H9 (cell line): ENCODE measurements at regions not wholly inside any gene's neighbourhood (a gene's known extent, or its start where the extent isn't known, plus 50 kb on each side); places are given as distances from the start of the nearest gene placed in this dataset.

Experiments
- DNase-seq: peaks from one replicate; pipeline ENCODE4 v3.0.0-alpha.2; 2017
- H2AFZ ChIP-seq: one replicate; pipeline ENCODE4 v1.6.1; 2013; ENCODE audit warnings: mild to moderate bottlenecking, low read length, control low read depth, moderate library complexity
- H2AK5ac ChIP-seq: 2 replicates; pipeline ENCODE4 v1.6.1; 2013; ENCODE audit warnings: low read length, control low read depth, mixed read lengths; ENCODE audit not compliant: insufficient read length
- H2BK120ac ChIP-seq: one replicate; pipeline ENCODE4 v1.6.1; 2013; ENCODE audit warnings: low read depth, mild to moderate bottlenecking, low read length, control low read depth, inconsistent platforms; ENCODE audit not compliant: poor library complexity, severe bottlenecking
- H2BK12ac ChIP-seq: 2 replicates; pipeline ENCODE4 v1.6.1; 2013; ENCODE audit warnings: low read length, control low read depth, mixed read lengths, low read depth; ENCODE audit not compliant: insufficient read length
- H2BK15ac ChIP-seq: 2 replicates; pipeline ENCODE4 v1.6.1; 2013; ENCODE audit warnings: low read depth, low read length, control low read depth
- H2BK20ac ChIP-seq: one replicate; pipeline ENCODE4 v1.6.1; 2013; ENCODE audit warnings: low read depth, mild to moderate bottlenecking, low read length, control low read depth, inconsistent platforms; ENCODE audit not compliant: poor library complexity, severe bottlenecking
- H2BK5ac ChIP-seq: 2 replicates; pipeline ENCODE4 v1.6.1; 2013; ENCODE audit warnings: low read length, control low read depth, mixed read lengths; ENCODE audit not compliant: insufficient read length
- H3K14ac ChIP-seq: 2 replicates; pipeline ENCODE4 v1.6.1; 2013; ENCODE audit warnings: low read length, control low read depth; ENCODE audit not compliant: insufficient read depth
- H3K18ac ChIP-seq: 2 replicates; pipeline ENCODE4 v1.6.1; 2013; ENCODE audit warnings: low read depth, mild to moderate bottlenecking, mixed read lengths, low read length, control low read depth; ENCODE audit not compliant: insufficient read length
- H3K23ac ChIP-seq: 2 replicates; pipeline ENCODE4 v1.6.1; 2013; ENCODE audit warnings: low read length, control low read depth, mixed read lengths, low read depth; ENCODE audit not compliant: insufficient read length
- H3K23me2 ChIP-seq: 2 replicates; pipeline ENCODE4 v1.6.1; 2013; ENCODE audit warnings: low read depth, mild to moderate bottlenecking, mixed read lengths, low read length, control low read depth; ENCODE audit not compliant: insufficient read length, poor library complexity, severe bottlenecking
- H3K27ac ChIP-seq: 2 replicates; pipeline ENCODE4 v1.5.1; 2013; ENCODE audit warnings: low read length, control low read depth, mixed read lengths, low read depth; ENCODE audit not compliant: insufficient read length
- H3K27me3 ChIP-seq: 2 replicates; pipeline ENCODE4 v1.6.1; 2013; ENCODE audit warnings: low read length, control low read depth, inconsistent platforms; ENCODE audit not compliant: insufficient read depth
- H3K4ac ChIP-seq: 2 replicates; pipeline ENCODE4 v1.6.1; 2013; ENCODE audit warnings: low read depth, mild to moderate bottlenecking, control low read depth, inconsistent platforms, low read length, moderate library complexity
- H3K4me1 ChIP-seq: 2 replicates; pipeline ENCODE4 v1.6.1; 2013; ENCODE audit warnings: low read length, control low read depth, inconsistent platforms; ENCODE audit not compliant: insufficient read depth
- H3K4me2 ChIP-seq: 2 replicates; pipeline ENCODE4 v1.6.1; 2013; ENCODE audit warnings: low read length, control low read depth, mixed read lengths; ENCODE audit not compliant: insufficient read length, insufficient read depth
- H3K56ac ChIP-seq: 2 replicates; pipeline ENCODE4 v1.6.1; 2013; ENCODE audit warnings: low read depth, mild to moderate bottlenecking, mixed read lengths, low read length, control low read depth; ENCODE audit not compliant: insufficient read length
- H3K79me1 ChIP-seq: 2 replicates; pipeline ENCODE4 v1.6.1; 2013; ENCODE audit warnings: low read depth, mild to moderate bottlenecking, moderate library complexity, low read length, control low read depth, inconsistent platforms; ENCODE audit not compliant: insufficient read depth, poor library complexity, severe bottlenecking
- H3K79me2 ChIP-seq: 2 replicates; pipeline ENCODE4 v1.6.1; 2013; ENCODE audit warnings: low read length, control low read depth, inconsistent platforms; ENCODE audit not compliant: insufficient read depth
- H3K9ac ChIP-seq: 2 replicates; pipeline ENCODE4 v1.6.1; 2013; ENCODE audit warnings: low read length, control low read depth, mixed read lengths; ENCODE audit not compliant: insufficient read length; ENCODE audit errors: extremely low read depth
- H3K9me3 ChIP-seq: one replicate; pipeline ENCODE4 v1.6.1; 2013; ENCODE audit warnings: low read depth, low read length, inconsistent platforms; ENCODE audit not compliant: control insufficient read depth
- H3T11ph ChIP-seq: one replicate; pipeline ENCODE4 v1.6.1; 2013; ENCODE audit warnings: mild to moderate bottlenecking, low read length, control low read depth, inconsistent platforms
- H4K20me1 ChIP-seq: one replicate; pipeline ENCODE4 v1.6.1; 2013; ENCODE audit not compliant: control insufficient read depth, insufficient read length, insufficient read depth
- H4K5ac ChIP-seq: 2 replicates; pipeline ENCODE4 v1.6.1; 2013; ENCODE audit warnings: low read depth, mild to moderate bottlenecking, mixed read lengths, low read length, control low read depth; ENCODE audit not compliant: insufficient read length
- H4K8ac ChIP-seq: replicated peaks from 2 replicates; pipeline ENCODE4 v1.6.1; 2013; ENCODE audit warnings: low read length, control low read depth, mixed read lengths, low read depth; ENCODE audit not compliant: insufficient read length
- H4K91ac ChIP-seq: 2 replicates; pipeline ENCODE4 v1.6.1; 2013; ENCODE audit warnings: low read depth, mild to moderate bottlenecking, moderate library complexity, mixed read lengths, low read length, control low read depth; ENCODE audit not compliant: insufficient read length
- H3K27ac Mint-ChIP-seq, 3 experiments: 2 replicates in 2 of 3; 3 replicates in 1 of 3; pipeline ENCODE4 v1.8.0; 2020 to 2021; ENCODE audit warnings: mixed read lengths in 3 of 3, mild to moderate bottlenecking in 1 of 3, moderate library complexity in 1 of 3
- H3K27me3 Mint-ChIP-seq: 2 replicates; pipeline ENCODE4 v1.8.0; 2021; ENCODE audit warnings: low read depth, mild to moderate bottlenecking, moderate library complexity, mixed read lengths
- H3K36me3 Mint-ChIP-seq, 3 experiments: 2 replicates in 2 of 3; 3 replicates in 1 of 3; pipeline ENCODE4 v1.8.0; 2020 to 2021; ENCODE audit warnings: low read depth in 3 of 3, mixed read lengths in 3 of 3; ENCODE audit not compliant: insufficient read depth in 1 of 3
- H3K4me1 Mint-ChIP-seq, 2 experiments: 2 replicates each; pipeline ENCODE4 v1.8.0; 2020; ENCODE audit warnings: mixed read lengths in 2 of 2
- H3K4me3 Mint-ChIP-seq, 2 experiments: 2 replicates in 1 of 2; 3 replicates in 1 of 2; pipeline ENCODE4 v1.8.0; 2020 to 2021; ENCODE audit warnings: mild to moderate bottlenecking in 2 of 2, mixed read lengths in 2 of 2, moderate library complexity in 1 of 2
- H3K9me3 Mint-ChIP-seq, 2 experiments: 2 replicates in 1 of 2; 3 replicates in 1 of 2; pipeline ENCODE4 v1.8.0; 2020; ENCODE audit warnings: mild to moderate bottlenecking in 2 of 2, mixed read lengths in 2 of 2, moderate library complexity in 1 of 2
- CTCF ChIP-seq: fragments of 200-600 bp; sonication (generic); conservative IDR thresholded peaks from 3 replicates; pipeline ENCODE4 v1.8.0; 2021; ENCODE audit warnings: antibody characterized with exemption, mild to moderate bottlenecking
- WGBS: extraction: QIAGEN DNeasy Blood & Tissue Kit; methylation state at CpG from one replicate; pipeline ENCODE4 v1.1.7; 2013; ENCODE audit warnings: missing lambda C conversion rate, low lambda C conversion rate, mixed read lengths; ENCODE audit not compliant: insufficient read length; ENCODE audit errors: extremely low coverage; 5-methylcytosine and 5-hydroxymethylcytosine counted together

GRCh38 chr3:34020726-34021680 lies 222.6 kb downstream of the PDCD6IP start:
- Histone ChIP-seq H3K23me2 (no peaks in the 10 kb centered on the region), H3K9ac (no peak overlapping the region), H2BK120ac (no peak overlapping the region), H3K4me1 (no peaks in the 10 kb centered on the region), H3K4ac (no peak overlapping the region), H3K18ac (no peak overlapping the region), H3K56ac (no peak overlapping the region), H4K5ac (no peak overlapping the region), H2BK20ac (no peak overlapping the region), H2BK15ac (no peak overlapping the region), H2BK5ac (no peak overlapping the region), H3K27me3 (no peaks in the 10 kb centered on the region), H3K27ac (no peak overlapping the region), H3K9me3 (no peaks in the 10 kb centered on the region), H2AFZ (no peak overlapping the region), H3T11ph (no peak overlapping the region), H4K8ac (no peak overlapping the region), H3K4me2 (no peak overlapping the region), H3K23ac (no peak overlapping the region), H3K79me1 (no peaks in the 10 kb centered on the region), H2AK5ac (no peak overlapping the region), H3K14ac (no peak overlapping the region), H2BK12ac (no peak overlapping the region), H4K91ac (no peak overlapping the region), H4K20me1 (no peaks in the 10 kb centered on the region), H3K79me2 (no peaks in the 10 kb centered on the region)
- no peak for DNase-seq
- H3K4me3 Mint-ChIP-seq = no peak overlapping the region
- no peak overlapping the region for H3K27ac Mint-ChIP-seq
- peaks cover 0 to 2% of the 10 kb centered on the region in 2 experiments; a peak in 1 of 5 replicates for H3K9me3 Mint-ChIP-seq
- H3K4me1 Mint-ChIP-seq = no peaks in the 10 kb centered on the region
- H3K27me3 Mint-ChIP-seq = peaks cover 2% of the 10 kb centered on the region; the same call in 1 of the 2 replicates
- no peak for TF ChIP-seq CTCF
- no CpG with 5 or more reads among the region's 8 CpGs for WGBS
- H3K36me3 Mint-ChIP-seq = no peaks in the 10 kb centered on the region
